Spleen (tissue), 7 donors: ENCODE measurements at regions not wholly inside any gene's neighbourhood (a gene's known extent, or its start where the extent isn't known, plus 50 kb on each side); places are given as distances from the start of the nearest gene placed in this dataset.

Experiments
- POLR2A ChIP-seq, 3 donors: fragments of 450-650 bp; IDR thresholded peaks; one replicate each; pipeline ENCODE4 v1.5.1; 2017; ENCODE audit warnings: antibody characterized with exemption in 3 of 3, mild to moderate bottlenecking in 1 of 3
- POLR2AphosphoS5 ChIP-seq, 3 donors: sonication (generic); formaldehyde crosslinking; IDR thresholded peaks; one replicate each; pipeline ENCODE4 v1.5.1; 2017; ENCODE audit warnings: antibody characterized with exemption in 3 of 3
- TF ChIP-seq, protein P1 (sequence below), 11 experiments: fragments of 200-600 bp in 7 of 11; fragments of 450-650 bp in 4 of 11; sonication (generic) in 4 of 11; IDR thresholded peaks in 8 of 11; conservative IDR thresholded peaks in 3 of 11; 1 replicate in 7 of 11; 2 replicates in 4 of 11; pipeline versions ENCODE4 v1.4.0 to v1.8.0; 2016 to 2021; ENCODE audit warnings: antibody characterized with exemption in 11 of 11, inconsistent platforms in 4 of 11, mild to moderate bottlenecking in 1 of 11
- donor health status: DM: no; HTN: no; CAD: no; lungs with moderate emphysema.
- donor health status: DM: no; HTN: no; CAD: no.
- donor health status: DM: no; HTN: no; CAD: no.

DNA sequence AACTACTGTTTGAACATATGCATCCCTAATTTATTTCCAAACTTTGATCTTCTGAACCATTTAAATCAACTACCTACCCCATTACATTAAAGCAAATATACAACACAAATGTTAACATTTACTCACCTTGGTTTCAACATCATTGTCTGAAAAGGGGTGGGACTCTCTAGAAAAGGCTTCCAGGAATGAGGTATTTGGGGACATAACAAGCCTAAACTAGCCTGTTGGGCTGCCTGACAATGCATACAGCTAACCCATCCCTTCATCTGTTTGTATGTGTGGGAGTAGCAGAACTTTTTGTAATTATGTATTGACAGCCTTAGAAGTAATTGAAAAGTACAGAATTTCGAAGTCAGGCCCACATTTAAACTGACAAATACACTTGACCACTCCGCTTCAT is 2225.9 kb upstream of the C9orf72 start:
- TF ChIP-seq, protein P1, sequence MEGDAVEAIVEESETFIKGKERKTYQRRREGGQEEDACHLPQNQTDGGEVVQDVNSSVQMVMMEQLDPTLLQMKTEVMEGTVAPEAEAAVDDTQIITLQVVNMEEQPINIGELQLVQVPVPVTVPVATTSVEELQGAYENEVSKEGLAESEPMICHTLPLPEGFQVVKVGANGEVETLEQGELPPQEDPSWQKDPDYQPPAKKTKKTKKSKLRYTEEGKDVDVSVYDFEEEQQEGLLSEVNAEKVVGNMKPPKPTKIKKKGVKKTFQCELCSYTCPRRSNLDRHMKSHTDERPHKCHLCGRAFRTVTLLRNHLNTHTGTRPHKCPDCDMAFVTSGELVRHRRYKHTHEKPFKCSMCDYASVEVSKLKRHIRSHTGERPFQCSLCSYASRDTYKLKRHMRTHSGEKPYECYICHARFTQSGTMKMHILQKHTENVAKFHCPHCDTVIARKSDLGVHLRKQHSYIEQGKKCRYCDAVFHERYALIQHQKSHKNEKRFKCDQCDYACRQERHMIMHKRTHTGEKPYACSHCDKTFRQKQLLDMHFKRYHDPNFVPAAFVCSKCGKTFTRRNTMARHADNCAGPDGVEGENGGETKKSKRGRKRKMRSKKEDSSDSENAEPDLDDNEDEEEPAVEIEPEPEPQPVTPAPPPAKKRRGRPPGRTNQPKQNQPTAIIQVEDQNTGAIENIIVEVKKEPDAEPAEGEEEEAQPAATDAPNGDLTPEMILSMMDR (IDR thresholded peaks at IDR 0.05 in 8 of 11, conservative IDR thresholded peaks at IDR 0.05 in 3 of 11) = no peak
- TF ChIP-seq POLR2A (IDR thresholded peaks at IDR 0.05) (no peak), POLR2AphosphoS5 (IDR thresholded peaks at IDR 0.05) (no peak)
